Neural cell (in vitro differentiated cells): ENCODE measurements at regions not wholly inside any gene's neighbourhood (a gene's known extent, or its start where the extent isn't known, plus 50 kb on each side); places are given as distances from the start of the nearest gene placed in this dataset.
"Not testable (repeated sequence)": the region's sequence is repeated elsewhere in the genome, so short reads cannot be mapped to it uniquely, and the experiment has no call there.

Experiments used
- CTCF ChIP-seq: fragments of 450-650 bp; IDR thresholded peaks from 2 replicates; pipeline ENCODE4 v1.5.1; 2014; ENCODE audit warnings: antibody characterized with exemption, mild to moderate bottlenecking, moderate library complexity; ENCODE audit not compliant: poor library complexity, severe bottlenecking
- EP300 ChIP-seq: fragments of 450-650 bp; conservative IDR thresholded peaks from 2 replicates; pipeline ENCODE4 v1.6.1; 2014; ENCODE audit warnings: antibody characterized with exemption, mild to moderate bottlenecking, moderate library complexity; ENCODE audit not compliant: poor library complexity, severe bottlenecking
- EZH2 ChIP-seq: fragments of 200-600, 300-800 bp; shearing (Covaris generic), sonication (generic); IDR thresholded peaks from 2 replicates; pipeline ENCODE4 v1.6.1; 2014; ENCODE audit warnings: antibody characterized with exemption, low read length, borderline replicate concordance, mild to moderate bottlenecking; ENCODE audit not compliant: insufficient read depth, poor library complexity, severe bottlenecking
- MXI1 ChIP-seq: fragments of 450-650 bp; conservative IDR thresholded peaks from 2 replicates; pipeline ENCODE4 v1.6.1; 2014; ENCODE audit warnings: antibody characterized with exemption, mild to moderate bottlenecking; ENCODE audit not compliant: poor library complexity, severe bottlenecking
- POLR2AphosphoS5 ChIP-seq: IDR thresholded peaks from 2 replicates; pipeline ENCODE4 v1.6.1; 2012
- RAD21 ChIP-seq: fragments of 450-650 bp; conservative IDR thresholded peaks from 2 replicates; pipeline ENCODE4 v1.6.1; 2014; ENCODE audit warnings: antibody characterized with exemption, mild to moderate bottlenecking, moderate library complexity
- SMC3 ChIP-seq: fragments of 450-650 bp; conservative IDR thresholded peaks from 2 replicates; pipeline ENCODE4 v1.6.1; 2014; ENCODE audit warnings: antibody characterized with exemption, mild to moderate bottlenecking, moderate library complexity; ENCODE audit not compliant: poor library complexity
- TAF1 ChIP-seq: IDR thresholded peaks from 2 replicates; pipeline ENCODE4 v1.6.1; 2012; ENCODE audit warnings: low read depth
- TF ChIP-seq, protein P1 (sequence below): IDR thresholded peaks from 2 replicates; pipeline ENCODE4 v1.6.1; 2012; ENCODE audit warnings: borderline replicate concordance

DNA sequence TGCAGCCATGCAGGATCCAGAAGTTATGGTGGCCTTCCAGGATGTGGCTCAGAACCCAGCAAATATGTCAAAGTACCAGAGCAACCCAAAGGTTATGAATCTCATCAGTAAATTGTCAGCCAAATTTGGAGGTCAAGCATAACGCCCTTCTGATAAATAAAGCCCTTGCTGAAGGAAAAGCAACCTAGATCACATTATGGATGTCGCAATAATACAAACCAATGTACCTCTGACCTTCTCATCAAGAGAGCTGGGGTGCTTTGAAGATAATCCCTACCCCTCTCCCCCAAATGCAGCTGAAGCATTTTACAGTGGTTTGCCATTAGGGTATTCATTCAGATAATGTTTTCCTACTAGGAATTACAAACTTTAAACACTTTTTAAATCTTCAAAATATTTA, 157.8 kb downstream of the KCNRG start:
- not testable (repeated sequence) for TF ChIP-seq CTCF, POLR2AphosphoS5, EZH2, RAD21, SMC3, TAF1, EP300, MXI1
- TF ChIP-seq, protein P1, sequence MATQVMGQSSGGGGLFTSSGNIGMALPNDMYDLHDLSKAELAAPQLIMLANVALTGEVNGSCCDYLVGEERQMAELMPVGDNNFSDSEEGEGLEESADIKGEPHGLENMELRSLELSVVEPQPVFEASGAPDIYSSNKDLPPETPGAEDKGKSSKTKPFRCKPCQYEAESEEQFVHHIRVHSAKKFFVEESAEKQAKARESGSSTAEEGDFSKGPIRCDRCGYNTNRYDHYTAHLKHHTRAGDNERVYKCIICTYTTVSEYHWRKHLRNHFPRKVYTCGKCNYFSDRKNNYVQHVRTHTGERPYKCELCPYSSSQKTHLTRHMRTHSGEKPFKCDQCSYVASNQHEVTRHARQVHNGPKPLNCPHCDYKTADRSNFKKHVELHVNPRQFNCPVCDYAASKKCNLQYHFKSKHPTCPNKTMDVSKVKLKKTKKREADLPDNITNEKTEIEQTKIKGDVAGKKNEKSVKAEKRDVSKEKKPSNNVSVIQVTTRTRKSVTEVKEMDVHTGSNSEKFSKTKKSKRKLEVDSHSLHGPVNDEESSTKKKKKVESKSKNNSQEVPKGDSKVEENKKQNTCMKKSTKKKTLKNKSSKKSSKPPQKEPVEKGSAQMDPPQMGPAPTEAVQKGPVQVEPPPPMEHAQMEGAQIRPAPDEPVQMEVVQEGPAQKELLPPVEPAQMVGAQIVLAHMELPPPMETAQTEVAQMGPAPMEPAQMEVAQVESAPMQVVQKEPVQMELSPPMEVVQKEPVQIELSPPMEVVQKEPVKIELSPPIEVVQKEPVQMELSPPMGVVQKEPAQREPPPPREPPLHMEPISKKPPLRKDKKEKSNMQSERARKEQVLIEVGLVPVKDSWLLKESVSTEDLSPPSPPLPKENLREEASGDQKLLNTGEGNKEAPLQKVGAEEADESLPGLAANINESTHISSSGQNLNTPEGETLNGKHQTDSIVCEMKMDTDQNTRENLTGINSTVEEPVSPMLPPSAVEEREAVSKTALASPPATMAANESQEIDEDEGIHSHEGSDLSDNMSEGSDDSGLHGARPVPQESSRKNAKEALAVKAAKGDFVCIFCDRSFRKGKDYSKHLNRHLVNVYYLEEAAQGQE = not testable (repeated sequence)
